ENCODE measurements at regions not wholly inside any gene's neighbourhood (a gene's known extent, or its start where the extent isn't known, plus 50 kb on each side); places are given as distances from the start of the nearest gene placed in this dataset.

DNA sequence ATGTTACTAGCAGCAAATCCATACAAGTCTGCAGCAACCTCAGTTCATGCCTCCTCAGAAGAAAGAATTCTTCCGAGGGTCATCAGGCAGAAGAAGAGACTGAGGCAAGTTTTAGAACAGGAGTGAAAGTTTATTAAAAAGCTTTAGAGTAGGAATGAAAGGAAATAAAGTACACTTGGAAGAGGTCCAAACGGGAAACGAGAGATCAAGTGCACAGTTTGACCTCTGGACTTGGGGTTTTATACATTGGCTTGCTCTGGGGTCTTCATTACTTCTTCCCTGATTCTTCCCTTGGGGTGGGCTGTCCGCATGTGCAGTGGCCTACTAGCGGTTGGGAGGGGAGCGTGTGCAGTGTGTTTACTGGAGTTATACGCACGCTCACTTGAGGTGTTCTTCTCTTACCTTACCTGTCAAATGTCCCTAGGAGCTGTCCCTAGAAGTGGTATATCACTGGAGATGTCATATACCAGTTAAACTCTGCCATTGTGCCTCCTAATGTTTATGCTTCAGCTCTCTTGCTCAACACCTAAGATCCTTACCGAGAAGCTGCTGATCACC is 372.8 kb upstream of the KITLG start:
- no peak for DNase-seq (ENCODE audit: low read depth in 2 of 3, low spot score in 2 of 3)

- no peak for DNase-seq (ENCODE audit: low read depth in 2 of 3, low spot score in 2 of 3)
Measured at GRCh38 chr12:88952562-88952942, 372.3 kb upstream of the KITLG start.

DNA sequence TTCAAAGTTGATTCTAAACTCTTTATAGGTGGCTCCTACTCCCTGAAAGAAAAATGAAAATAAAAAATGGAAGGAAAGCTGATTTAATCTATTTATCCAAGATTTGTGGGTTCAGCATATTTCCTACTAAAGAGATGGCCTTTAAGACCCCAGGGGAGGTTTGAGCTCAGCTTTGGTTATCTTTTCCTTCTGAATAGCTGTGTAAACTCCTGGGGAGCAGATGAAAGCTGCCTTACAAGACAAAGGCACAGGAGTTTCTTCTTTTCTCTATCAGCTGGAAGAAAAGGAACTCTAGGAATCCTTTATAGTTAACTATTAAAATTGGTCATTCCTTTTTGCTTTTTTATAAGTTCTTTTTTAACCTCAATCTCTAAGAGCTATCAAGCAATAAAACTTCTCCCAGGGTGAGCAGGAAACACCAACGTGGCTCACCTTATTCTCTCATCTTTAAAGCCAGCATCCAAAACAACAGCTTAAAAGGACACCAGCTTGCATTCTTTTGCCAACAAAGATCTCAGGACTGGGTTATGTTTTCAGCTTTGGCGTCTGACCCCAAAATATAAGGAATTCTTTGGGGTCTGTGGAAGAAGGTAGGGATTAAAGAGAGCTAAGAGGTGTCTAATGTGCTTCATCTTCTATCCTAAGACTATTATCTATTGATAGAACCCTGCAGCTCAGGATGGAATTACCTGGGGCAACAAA is 371.7 kb upstream of the KITLG start:
- no peak for DNase-seq (ENCODE audit: low read depth in 2 of 3, low spot score in 2 of 3)

DNA sequence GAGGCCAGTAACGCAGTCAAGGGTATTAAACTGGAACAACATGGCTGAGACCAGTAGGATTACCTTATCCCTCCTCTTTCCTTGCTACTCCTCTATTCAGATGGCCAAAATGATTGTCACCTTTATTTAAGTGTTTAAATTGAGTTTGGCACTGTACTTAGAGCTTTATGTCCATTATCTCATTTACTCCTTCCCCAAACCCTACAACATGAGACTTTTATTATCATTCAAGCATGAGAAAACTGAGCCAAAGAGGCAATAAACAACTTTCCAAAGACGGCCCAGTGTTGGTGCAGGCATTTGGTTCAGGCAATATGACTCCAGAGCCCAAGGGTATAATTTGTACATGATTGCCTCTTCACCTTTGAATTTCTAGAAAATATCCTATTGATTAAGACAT is 370.9 kb upstream of the KITLG start:
- DNase-seq (ENCODE audit: low read depth in 2 of 3, low spot score in 2 of 3), result no peak

DNA sequence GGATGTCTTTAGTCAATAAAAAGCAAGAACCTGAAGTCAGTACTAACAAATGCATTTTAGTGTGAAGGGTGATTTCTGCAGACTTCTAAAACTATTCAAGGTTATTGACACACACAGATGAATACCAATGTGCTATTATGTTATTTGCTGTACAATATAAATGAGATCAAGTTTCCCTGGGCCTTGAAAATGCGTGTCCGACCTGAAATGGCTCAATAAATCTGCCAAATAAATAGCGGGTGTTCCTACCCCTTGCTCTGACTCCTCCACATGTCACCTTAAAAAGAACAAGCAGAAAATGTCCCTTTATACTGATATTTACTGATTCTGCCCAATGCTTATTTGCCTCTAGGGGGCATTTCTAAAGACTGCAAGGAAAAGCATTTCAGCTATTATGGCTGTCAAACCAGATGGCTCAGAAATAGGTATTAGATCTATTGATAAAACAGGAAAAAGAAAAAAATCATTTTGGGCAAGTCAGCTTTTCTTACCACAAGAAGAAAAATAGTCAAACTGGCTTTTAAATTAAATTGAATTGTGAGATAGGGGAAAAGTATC is 367.3 kb upstream of the KITLG start:
- no peak for DNase-seq (ENCODE audit: low read depth in 2 of 3, low spot score in 2 of 3)

DNA sequence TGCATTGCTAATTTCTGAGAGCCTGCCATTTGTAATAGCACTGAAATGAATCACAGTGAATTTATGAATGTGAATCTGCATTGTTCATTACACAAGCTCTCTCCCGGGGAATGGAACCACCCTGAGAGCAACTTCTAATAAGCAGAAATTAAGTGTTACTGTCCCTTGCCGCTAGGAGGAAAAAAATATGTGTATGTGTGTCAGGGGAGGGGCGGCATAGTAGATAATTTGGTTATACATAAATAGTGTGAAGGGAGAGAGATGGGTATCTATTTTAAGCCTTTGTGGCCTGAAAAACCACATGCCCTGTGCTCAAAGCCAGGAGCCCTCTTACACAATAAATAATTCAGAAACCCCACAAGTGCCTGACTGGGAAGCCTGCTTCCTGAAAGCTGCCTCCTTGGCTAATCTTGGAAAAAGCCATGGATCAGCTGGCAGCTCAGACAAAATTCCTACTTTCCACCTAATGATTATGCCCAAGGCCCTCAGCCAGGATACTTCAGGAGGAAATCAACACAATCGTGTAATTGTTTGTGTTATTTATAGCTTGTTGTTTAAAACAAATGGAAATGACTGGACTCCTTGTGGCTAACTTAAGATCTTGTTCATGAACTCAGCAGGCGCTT is 366.2 kb upstream of the KITLG start:
- DNase-seq (ENCODE audit: low read depth in 2 of 3, low spot score in 2 of 3), result no peak

DNA sequence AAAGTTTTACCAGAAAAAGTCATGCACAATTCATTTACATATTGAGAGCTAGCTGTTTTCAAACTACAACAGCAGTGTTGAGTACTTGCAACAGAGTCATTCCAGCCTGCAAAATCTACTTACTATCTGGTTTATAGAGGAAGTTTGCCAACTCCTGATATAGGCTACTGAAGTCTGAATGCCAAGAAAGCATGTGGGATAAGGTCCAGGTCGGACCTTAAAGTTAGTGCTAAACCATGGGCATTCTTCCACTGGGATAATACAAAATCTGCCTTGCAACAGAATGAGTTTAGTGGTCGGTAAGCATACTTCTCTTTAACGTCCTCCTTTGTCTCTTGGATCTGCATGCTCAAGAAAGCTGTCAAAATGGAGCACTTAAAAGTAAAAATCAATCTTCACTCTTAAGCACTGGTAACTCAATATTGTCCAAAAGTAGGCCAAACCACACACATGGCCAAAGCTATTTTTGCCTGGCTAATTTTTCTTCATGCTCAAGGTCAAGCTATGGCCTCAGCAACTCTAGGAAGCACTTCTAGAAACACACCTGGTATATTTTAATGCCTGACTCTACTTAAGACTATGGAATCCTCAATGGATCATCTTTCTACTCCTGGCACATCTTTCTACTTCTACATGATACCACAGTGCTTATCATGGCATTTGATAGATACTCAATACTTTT is 364.9 kb upstream of the KITLG start:
- DNase-seq (ENCODE audit: low read depth in 2 of 3, low spot score in 2 of 3), result no peak

GRCh38 chr12:88944397-88944796 is 364.1 kb upstream of the KITLG start:
- DNase-seq (ENCODE audit: low read depth in 2 of 3, low spot score in 2 of 3), result no peak

- no peak for DNase-seq (ENCODE audit: low read depth in 2 of 3, low spot score in 2 of 3)
Measured at GRCh38 chr12:88940854-88941253, 360.6 kb upstream of the KITLG start.

DNA sequence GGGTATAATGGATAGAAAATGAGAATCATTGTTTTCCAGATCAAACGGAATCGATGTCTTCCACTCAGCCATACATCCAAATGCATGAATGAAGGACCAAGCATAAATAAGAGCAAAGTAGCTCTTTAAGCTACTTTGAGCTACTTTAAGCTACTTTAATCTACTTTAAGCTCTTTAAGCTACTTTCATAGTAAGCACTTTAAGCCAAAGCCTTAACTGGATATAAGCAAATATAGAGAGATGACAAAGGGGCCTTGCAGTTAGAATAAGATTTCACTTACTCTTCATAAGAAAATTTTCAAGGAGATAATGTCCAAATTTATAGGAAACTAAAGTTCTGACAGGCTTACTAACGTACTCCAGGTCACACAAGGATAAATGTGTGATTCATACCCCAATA is 355.6 kb upstream of the KITLG start:
- DNase-seq (ENCODE audit: low read depth in 2 of 3, low spot score in 2 of 3), result no peak

GRCh38 chr12:88934163-88934747 is 354.0 kb upstream of the KITLG start:
- DNase-seq (ENCODE audit: low read depth in 2 of 3, low spot score in 2 of 3), result no peak

DNA sequence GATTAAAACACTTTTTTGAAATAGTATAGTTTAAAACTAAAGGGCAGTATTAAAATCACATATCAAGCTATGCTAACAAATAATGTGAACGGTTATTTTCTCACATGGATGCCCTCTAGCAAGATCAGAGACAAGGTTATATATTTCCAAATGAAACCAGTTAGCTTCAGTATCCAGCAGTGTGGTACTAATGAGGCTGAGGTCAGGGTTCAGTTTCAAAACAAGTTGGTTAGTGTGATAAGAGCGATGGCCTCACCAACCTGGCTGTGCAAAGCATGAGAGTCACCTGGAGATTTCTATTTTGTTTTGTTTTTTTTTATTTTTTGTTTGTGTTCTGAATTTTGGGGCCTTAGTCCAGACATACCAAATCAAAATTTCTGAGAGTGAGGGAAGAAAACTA is 352.2 kb upstream of the KITLG start:
- DNase-seq (ENCODE audit: low read depth in 2 of 3, low spot score in 2 of 3), result no peak

DNA sequence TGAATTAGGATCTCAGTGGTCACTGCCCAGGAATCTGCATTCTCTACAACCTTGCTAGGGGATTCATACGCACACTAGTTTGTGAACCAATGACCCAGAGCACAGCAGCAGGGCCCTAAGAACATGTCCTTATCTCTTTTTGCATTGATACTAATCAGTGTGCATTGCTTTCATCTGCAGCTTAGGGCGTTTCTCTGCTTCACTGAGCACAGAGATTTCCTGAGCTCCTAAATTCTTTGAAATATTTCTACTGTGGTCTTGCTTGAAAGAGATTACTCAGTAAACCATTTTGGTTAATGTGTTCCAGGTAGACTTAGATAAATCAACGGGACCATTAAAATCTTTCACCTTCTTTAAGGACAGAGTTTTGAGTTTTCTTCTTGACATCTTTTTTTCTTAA is 351.3 kb upstream of the KITLG start:
- no peak for DNase-seq (ENCODE audit: low read depth in 2 of 3, low spot score in 2 of 3)

GRCh38 chr12:88925454-88925853 is 345.2 kb upstream of the KITLG start:
- no peak for DNase-seq (ENCODE audit: low read depth in 2 of 3, low spot score in 2 of 3)

GRCh38 chr12:88924162-88924561 is 343.9 kb upstream of the KITLG start:
- DNase-seq (ENCODE audit: low read depth in 2 of 3, low spot score in 2 of 3), result no peak

DNA sequence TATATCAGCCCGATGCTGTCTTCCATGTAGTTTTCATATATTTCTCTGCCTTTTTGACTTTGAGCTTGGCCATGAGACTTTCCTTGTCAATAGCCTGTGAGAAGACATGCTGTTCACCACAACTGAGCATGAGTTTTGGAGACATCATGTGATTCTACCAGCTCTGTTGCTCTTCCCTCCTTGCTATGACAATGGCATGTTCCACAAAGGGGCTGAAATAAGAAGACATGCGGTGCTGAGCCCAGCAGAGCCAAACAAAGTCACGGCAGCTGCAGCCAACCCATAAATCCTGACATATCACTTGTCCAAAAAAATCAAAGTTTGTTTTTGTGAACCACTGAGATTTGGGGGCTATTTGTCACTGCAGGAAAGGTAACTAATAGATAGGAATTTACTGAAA is 343.4 kb upstream of the KITLG start:
- DNase-seq (ENCODE audit: low read depth in 2 of 3, low spot score in 2 of 3), result no peak

GRCh38 chr12:88922816-88923215 is 342.5 kb upstream of the KITLG start:
- no peak for DNase-seq (ENCODE audit: low read depth in 2 of 3, low spot score in 2 of 3)

- DNase-seq (ENCODE audit: low read depth in 2 of 3, low spot score in 2 of 3), result no peak
Measured at GRCh38 chr12:88921890-88922532, 341.7 kb upstream of the KITLG start.

DNA sequence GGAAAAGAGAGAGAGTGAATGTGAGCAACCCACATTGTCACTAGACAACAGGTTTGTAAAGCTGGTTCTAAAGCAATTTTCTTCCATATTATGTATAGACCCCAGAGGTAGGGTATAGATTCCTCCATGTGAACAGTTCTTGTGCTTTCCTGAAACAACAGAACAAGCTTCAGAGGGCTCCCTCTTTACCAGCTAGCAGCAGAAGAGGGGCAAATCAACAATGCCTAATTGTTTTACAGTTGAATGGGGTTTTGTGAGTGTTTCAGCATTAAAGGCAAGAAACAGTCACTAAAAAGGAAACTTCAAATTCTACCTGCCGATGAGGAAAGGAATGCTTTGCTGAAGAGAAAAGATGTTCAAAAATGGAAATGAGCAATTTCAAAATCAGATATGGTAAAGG is 341.2 kb upstream of the KITLG start:
- DNase-seq (ENCODE audit: low read depth in 2 of 3, low spot score in 2 of 3), result no peak

DNA sequence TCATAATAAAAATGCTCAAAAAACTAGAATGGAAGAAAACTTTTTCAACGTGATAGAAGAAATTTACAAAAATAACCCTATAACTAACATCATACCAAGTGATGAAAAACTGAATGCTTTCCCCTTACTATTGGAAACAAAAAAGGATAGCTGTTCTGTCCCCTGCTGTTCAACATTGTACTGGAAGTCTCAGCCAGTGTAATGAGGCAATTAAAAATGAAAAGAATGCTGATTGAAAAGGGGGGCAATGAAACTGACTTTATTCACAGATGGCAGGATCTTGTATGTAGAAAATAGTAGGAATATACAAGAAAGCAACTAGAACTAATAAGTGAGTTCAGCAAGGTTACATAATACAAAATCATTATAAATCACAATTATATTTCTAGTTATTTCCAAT is 337.9 kb upstream of the KITLG start:
- DNase-seq (ENCODE audit: low read depth in 2 of 3, low spot score in 2 of 3), result no peak

GRCh38 chr12:88914967-88915366 is 334.7 kb upstream of the KITLG start:
- no peak for DNase-seq (ENCODE audit: low read depth in 2 of 3, low spot score in 2 of 3)
